ENCODE measurements at regions not wholly inside any gene's neighbourhood (a gene's known extent, or its start where the extent isn't known, plus 50 kb on each side); places are given as distances from the start of the nearest gene placed in this dataset.

DNA sequence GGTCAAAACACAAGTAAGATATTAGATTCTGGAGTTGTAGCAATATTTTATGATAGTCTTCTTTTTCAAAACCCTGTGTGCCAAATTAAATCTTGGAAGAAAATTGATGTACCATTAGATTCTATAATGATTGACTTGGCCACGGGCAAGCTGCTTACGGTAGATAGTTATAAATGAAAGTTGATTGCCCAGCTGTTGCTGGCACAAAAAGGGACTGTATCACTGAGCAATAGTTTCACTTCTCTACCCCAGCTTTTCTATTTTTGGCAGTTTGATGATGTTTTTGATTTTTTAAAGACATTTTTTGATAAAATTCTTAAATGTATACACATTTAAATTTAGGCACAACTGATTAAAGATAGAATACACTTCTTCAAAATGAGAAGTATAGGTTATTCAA lies 333.3 kb downstream of the TRAM1L1 start:
- Histone ChIP-seq H3K4me1 (no peaks in the 10 kb centered on the region), H3K36me3 (no peaks in the 10 kb centered on the region), H3K4me3 (no peak overlapping the region), H3K27me3 (no peaks in the 10 kb centered on the region), H3K27ac (replicated peaks in 1 of 4) (no peak overlapping the region), H3K9me3 (no peaks in the 10 kb centered on the region)
- DNase-seq (ENCODE audit: extremely low spot score): no peak
- TF ChIP-seq EP300 (IDR thresholded peaks at IDR 0.05): no peak
- TF ChIP-seq, protein P1, sequence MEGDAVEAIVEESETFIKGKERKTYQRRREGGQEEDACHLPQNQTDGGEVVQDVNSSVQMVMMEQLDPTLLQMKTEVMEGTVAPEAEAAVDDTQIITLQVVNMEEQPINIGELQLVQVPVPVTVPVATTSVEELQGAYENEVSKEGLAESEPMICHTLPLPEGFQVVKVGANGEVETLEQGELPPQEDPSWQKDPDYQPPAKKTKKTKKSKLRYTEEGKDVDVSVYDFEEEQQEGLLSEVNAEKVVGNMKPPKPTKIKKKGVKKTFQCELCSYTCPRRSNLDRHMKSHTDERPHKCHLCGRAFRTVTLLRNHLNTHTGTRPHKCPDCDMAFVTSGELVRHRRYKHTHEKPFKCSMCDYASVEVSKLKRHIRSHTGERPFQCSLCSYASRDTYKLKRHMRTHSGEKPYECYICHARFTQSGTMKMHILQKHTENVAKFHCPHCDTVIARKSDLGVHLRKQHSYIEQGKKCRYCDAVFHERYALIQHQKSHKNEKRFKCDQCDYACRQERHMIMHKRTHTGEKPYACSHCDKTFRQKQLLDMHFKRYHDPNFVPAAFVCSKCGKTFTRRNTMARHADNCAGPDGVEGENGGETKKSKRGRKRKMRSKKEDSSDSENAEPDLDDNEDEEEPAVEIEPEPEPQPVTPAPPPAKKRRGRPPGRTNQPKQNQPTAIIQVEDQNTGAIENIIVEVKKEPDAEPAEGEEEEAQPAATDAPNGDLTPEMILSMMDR (IDR thresholded peaks at IDR 0.05): no peak
- TF ChIP-seq POLR2A (IDR thresholded peaks at IDR 0.05; ENCODE audit: low read depth): no peak
- TF ChIP-seq POLR2AphosphoS5 (IDR thresholded peaks at IDR 0.05): no peak
- intact Hi-C loops (cut with DNase I): no loop called here
- 87% methylated on average over 2 of the region's 2 CpGs for WGBS

DNA sequence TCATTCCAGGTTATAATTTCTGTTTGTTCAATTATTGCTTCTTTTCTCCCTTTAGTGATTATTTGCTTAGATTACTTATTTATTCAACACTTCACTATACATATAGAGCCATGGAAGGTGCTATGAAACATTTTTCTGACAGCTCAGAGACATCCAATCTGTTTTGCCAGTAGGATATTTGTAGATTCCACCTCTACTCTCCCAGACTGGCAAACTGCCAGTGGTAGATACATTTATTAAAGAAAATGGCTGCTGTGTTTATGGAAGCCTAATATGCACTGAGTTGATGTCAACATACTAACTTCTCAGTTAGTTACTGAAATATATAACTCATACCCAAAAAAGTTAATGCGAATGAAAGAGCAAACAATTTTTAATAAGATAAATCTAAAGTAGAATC lies 348.6 kb downstream of the TRAM1L1 start:
- intact Hi-C loops (cut with DNase I): no loop called here
- no peak for DNase-seq (ENCODE audit: extremely low spot score)
- TF ChIP-seq, protein P1 (IDR thresholded peaks at IDR 0.05): no peak
- no peak for TF ChIP-seq POLR2A (IDR thresholded peaks at IDR 0.05; ENCODE audit: low read depth)
- no peak for TF ChIP-seq EP300 (IDR thresholded peaks at IDR 0.05)
- TF ChIP-seq POLR2AphosphoS5 (IDR thresholded peaks at IDR 0.05): no peak
- WGBS: 81% methylated on average over 1 of the region's 1 CpG
- H3K27me3 ChIP-seq: no peaks in the 10 kb centered on the region
- no peak overlapping the region for H3K4me3 ChIP-seq
- no peaks in the 10 kb centered on the region for H3K9me3 ChIP-seq
- no peaks in the 10 kb centered on the region for H3K36me3 ChIP-seq
- H3K27ac ChIP-seq (replicated peaks in 1 of 4): no peak overlapping the region
- no peaks in the 10 kb centered on the region for H3K4me1 ChIP-seq

DNA sequence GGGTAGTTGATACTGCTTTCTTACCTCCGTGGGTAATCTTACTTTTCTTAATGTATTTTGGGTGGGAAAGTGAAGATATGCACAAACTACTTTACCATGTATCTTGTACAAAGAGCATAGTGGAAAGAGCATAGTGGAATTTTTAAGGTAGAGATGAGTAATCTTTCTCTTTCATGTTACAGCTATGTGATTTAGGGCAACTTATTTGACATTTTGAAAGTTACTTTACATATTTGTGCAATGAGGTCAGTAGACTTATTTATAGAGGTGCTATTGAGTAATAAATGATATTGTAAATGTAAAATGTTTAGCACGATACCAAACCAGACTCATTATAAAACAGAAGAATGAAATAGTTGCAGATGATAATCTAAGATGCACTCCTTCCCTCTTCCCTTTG lies 351.2 kb downstream of the TRAM1L1 start:
- 78% methylated on average over 2 of the region's 2 CpGs for WGBS
- no peaks in the 10 kb centered on the region for H3K36me3 ChIP-seq
- no peaks in the 10 kb centered on the region for H3K27me3 ChIP-seq

DNA sequence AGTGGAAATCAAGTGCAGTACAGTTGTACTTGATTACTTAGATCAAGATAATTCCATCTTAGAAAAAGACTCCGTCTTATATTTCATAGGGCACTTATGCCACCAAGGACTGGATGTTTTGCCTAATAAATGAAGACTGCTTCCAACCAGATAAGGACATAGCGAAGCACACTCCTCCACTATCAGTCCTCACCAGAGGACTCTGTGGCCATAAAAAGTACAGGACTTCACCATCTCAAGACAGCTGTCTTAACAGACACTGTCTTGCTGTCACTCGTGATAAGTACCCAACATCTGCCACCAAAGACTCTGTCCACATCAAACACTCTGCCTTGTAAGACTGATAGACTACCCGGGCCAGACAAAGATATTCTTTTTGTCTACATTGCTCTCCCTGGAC lies 352.0 kb downstream of the TRAM1L1 start:
- 90% methylated on average over 4 of the region's 4 CpGs for WGBS
- H3K27ac ChIP-seq (replicated peaks in 1 of 4): no peak overlapping the region
- no peak overlapping the region for H3K4me3 ChIP-seq
- no peaks in the 10 kb centered on the region for H3K4me1 ChIP-seq
- no peak for TF ChIP-seq POLR2A (IDR thresholded peaks at IDR 0.05; ENCODE audit: low read depth)
- no peak for TF ChIP-seq EP300 (IDR thresholded peaks at IDR 0.05)
- DNase-seq (ENCODE audit: extremely low spot score): no peak
- H3K36me3 ChIP-seq: no peaks in the 10 kb centered on the region
- no peaks in the 10 kb centered on the region for H3K9me3 ChIP-seq
- intact Hi-C loops (cut with DNase I): no loop called here
- no peaks in the 10 kb centered on the region for H3K27me3 ChIP-seq

More for the DNA sequence above, 351.2 kb downstream of the TRAM1L1 start:
- Histone ChIP-seq H3K27ac (replicated peaks in 1 of 4) (no peak overlapping the region), H3K4me1 (no peaks in the 10 kb centered on the region), H3K9me3 (no peaks in the 10 kb centered on the region), H3K4me3 (no peak overlapping the region)
- DNase-seq (ENCODE audit: extremely low spot score): no peak
- TF ChIP-seq, protein P1 (IDR thresholded peaks at IDR 0.05): no peak
- no peak for TF ChIP-seq EP300 (IDR thresholded peaks at IDR 0.05)
- no peak for TF ChIP-seq POLR2A (IDR thresholded peaks at IDR 0.05; ENCODE audit: low read depth)
- no peak for TF ChIP-seq POLR2AphosphoS5 (IDR thresholded peaks at IDR 0.05)
- intact Hi-C loops (cut with DNase I): no loop called here

DNA sequence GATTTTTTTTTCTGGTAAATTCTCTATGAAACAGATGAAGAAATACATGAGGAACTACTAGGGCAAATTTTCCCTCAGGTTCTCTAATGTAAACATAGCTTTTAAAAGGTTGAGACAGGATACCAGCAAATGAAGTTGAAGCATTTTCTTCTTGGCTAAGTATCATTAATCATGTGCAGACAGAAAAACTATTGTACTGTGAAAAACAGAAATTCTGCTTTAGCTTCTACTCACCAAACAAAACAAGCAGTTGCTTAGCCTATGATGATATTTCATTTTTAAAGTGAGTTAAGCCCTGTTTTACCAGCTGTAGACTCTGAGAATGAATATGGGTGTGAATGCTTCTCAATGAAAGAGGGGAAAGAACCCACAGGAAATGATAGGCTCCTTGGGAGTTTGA lies 358.9 kb downstream of the TRAM1L1 start:
- no peaks in the 10 kb centered on the region for H3K4me1 ChIP-seq
- H3K27me3 ChIP-seq: no peaks in the 10 kb centered on the region
- no peak for DNase-seq (ENCODE audit: extremely low spot score)
- no peaks in the 10 kb centered on the region for H3K36me3 ChIP-seq
- H3K27ac ChIP-seq (replicated peaks in 1 of 4): no peak overlapping the region
- TF ChIP-seq POLR2AphosphoS5 (IDR thresholded peaks at IDR 0.05): no peak
- no peak for TF ChIP-seq EP300 (IDR thresholded peaks at IDR 0.05)
- no peak for TF ChIP-seq POLR2A (IDR thresholded peaks at IDR 0.05; ENCODE audit: low read depth)
- TF ChIP-seq, protein P1 (IDR thresholded peaks at IDR 0.05): no peak
- H3K4me3 ChIP-seq: no peak overlapping the region
- H3K9me3 ChIP-seq: no peaks in the 10 kb centered on the region
- intact Hi-C loops (cut with DNase I): no loop called here

Data from esophagus muscularis mucosa (tissue), 4 donors.